ENCODE measurements at regions not wholly inside any gene's neighbourhood (a gene's known extent, or its start where the extent isn't known, plus 50 kb on each side); places are given as distances from the start of the nearest gene placed in this dataset.

GRCh38 chr13:48842316-48842715 lies 133.4 kb upstream of the FNDC3A start:
- TF ChIP-seq POLR2A (IDR thresholded peaks at IDR 0.05) (no peak), CTCF (IDR thresholded peaks at IDR 0.05) (no peak), EP300 (IDR thresholded peaks at IDR 0.05) (no peak)

Data from ovary (tissue), 3 donors.